A549 (cell line): ENCODE measurements at regions not wholly inside any gene's neighbourhood (a gene's known extent, or its start where the extent isn't known, plus 50 kb on each side); places are given as distances from the start of the nearest gene placed in this dataset.

Experiments
- ATAC-seq, 2 experiments: fragments of 200-7000 bp in 1 of 2; fragments of >200 bp in 1 of 2; cut with Nextera tagmentation in 1 of 2; cut with Tn5 transposase in 1 of 2; 3 replicates each; pipeline versions ENCODE4 v1.8.0 to v1.9.1; 2018 to 2020; ENCODE audit warnings: mild to moderate bottlenecking in 1 of 2, moderate library complexity in 1 of 2
- CTCF ChIA-PET: fragments of 300-600 bp; sonication (Branson Sonifier 250); formaldehyde crosslinking; extraction: SDS; loops from one replicate; lab custom pipeline; 2021; ENCODE audit warnings: antibody characterized with exemption, inconsistent platforms; lab: Yijun Ruan, JAX
- POLR2A ChIA-PET: fragments of 350-600 bp; formaldehyde crosslinking; extraction: SDS; loops from one replicate; lab custom pipeline; 2021; ENCODE audit warnings: antibody characterized with exemption, inconsistent platforms; lab: Yijun Ruan, JAX
- DNase-seq, 2 experiments: peaks; one replicate each; pipeline versions ENCODE4 v3.0.0 to v3.0.0-alpha.2; 2011 to 2016; ENCODE audit warnings: low read depth in 1 of 2, low spot score in 1 of 2
- FAIRE-seq: peaks from 2 replicates; lab custom pipeline; 2011; peaks lifted over from hg19 to GRCh38; lab: Jason Lieb, UNC
- H3K27ac ChIP-seq, 2 experiments: fragments of >200 bp; sonication (Bioruptor Twin); formaldehyde crosslinking; 3 replicates each; pipeline ENCODE4 v1.5.1; 2016 to 2017
- H3K4me1 ChIP-seq: fragments of >200 bp; sonication (Bioruptor Twin); formaldehyde crosslinking; 3 replicates; pipeline ENCODE4 v1.6.1; 2016
- H3K4me2 ChIP-seq: fragments of >200 bp; sonication (Bioruptor Twin); formaldehyde crosslinking; 3 replicates; pipeline ENCODE4 v1.6.1; 2016
- H3K4me3 ChIP-seq: fragments of >200 bp; sonication (Bioruptor Twin); formaldehyde crosslinking; 3 replicates; pipeline ENCODE4 v1.5.1; 2016
- H3K9me3 ChIP-seq: fragments of >200 bp; sonication (Bioruptor Twin); formaldehyde crosslinking; 3 replicates; pipeline ENCODE4 v1.6.1; 2016
- CBX2 ChIP-seq: fragments of 200-600 bp; sonication (generic); IDR thresholded peaks from 2 replicates; pipeline ENCODE4 v1.6.1; 2016; ENCODE audit warnings: low read depth, mild to moderate bottlenecking, borderline replicate concordance
- EP300 ChIP-seq, 2 experiments: fragments of >200 bp; sonication (Bioruptor Twin); formaldehyde crosslinking; IDR thresholded peaks; 2 replicates in 1 of 2; 3 replicates in 1 of 2; pipeline ENCODE4 v1.6.1; 2016 to 2017
- ESRRA ChIP-seq: fragments of 150-350 bp; IDR thresholded peaks from 2 replicates; pipeline ENCODE4 v1.6.1; 2014; ENCODE audit warnings: mild to moderate bottlenecking, low read length, borderline replicate concordance
- FOSB ChIP-seq: fragments of 250-450 bp; sonication (Bioruptor Pico); IDR thresholded peaks from 2 replicates; pipeline ENCODE4 v1.5.0; 2020; ENCODE audit warnings: mild to moderate bottlenecking, moderate library complexity
- HEYL ChIP-seq: fragments of 250-450 bp; sonication (Bioruptor Pico); IDR thresholded peaks from 2 replicates; pipeline ENCODE4 v1.8.0; 2021; ENCODE audit warnings: mild to moderate bottlenecking, moderate library complexity
- HOXB13 ChIP-seq: fragments of 250-450 bp; sonication (Bioruptor Pico); IDR thresholded peaks from 2 replicates; pipeline ENCODE4 v1.5.0; 2020; ENCODE audit warnings: low read depth, mild to moderate bottlenecking, moderate library complexity
- JUNB ChIP-seq: fragments of >200 bp; sonication (Bioruptor Twin); formaldehyde crosslinking; IDR thresholded peaks from 2 replicates; pipeline ENCODE4 v1.6.1; 2016
- KDM5A ChIP-seq: fragments of 200-600 bp; sonication (generic); IDR thresholded peaks from 2 replicates; pipeline ENCODE4 v1.6.1; 2016; ENCODE audit warnings: antibody characterized with exemption, mild to moderate bottlenecking
- MYC ChIP-seq: IDR thresholded peaks from 2 replicates; pipeline ENCODE4 v1.6.1; 2012; ENCODE audit warnings: mild to moderate bottlenecking, inconsistent platforms, low read length, improper control_type of control experiment, borderline replicate concordance
- NFE2L2 ChIP-seq: fragments of 150-350 bp; conservative IDR thresholded peaks from 2 replicates; pipeline ENCODE4 v1.6.1; 2014; ENCODE audit warnings: low read length
- NPAS2 ChIP-seq: fragments of 250-450 bp; sonication (Bioruptor Pico); IDR thresholded peaks from 2 replicates; pipeline ENCODE4 v1.8.0; 2022; ENCODE audit warnings: mild to moderate bottlenecking, moderate library complexity, borderline replicate concordance
- PHF8 ChIP-seq: fragments of 200-600 bp; sonication (generic); IDR thresholded peaks from 2 replicates; pipeline ENCODE4 v1.6.1; 2016; ENCODE audit warnings: low read depth, mild to moderate bottlenecking, antibody characterized with exemption, moderate library complexity, borderline replicate concordance
- POLR2AphosphoS2 ChIP-seq: conservative IDR thresholded peaks from 2 replicates; pipeline ENCODE4 v1.6.1; 2012; ENCODE audit warnings: low read length, improper control_type of control experiment, inconsistent platforms
- RCOR1 ChIP-seq: fragments of 150-350 bp; IDR thresholded peaks from 2 replicates; pipeline ENCODE4 v1.6.1; 2014; ENCODE audit warnings: antibody characterized with exemption, low read length, low read depth
- SREBF2 ChIP-seq: fragments of 450-650 bp; IDR thresholded peaks from 2 replicates; pipeline ENCODE4 v1.6.1; 2014; ENCODE audit warnings: mild to moderate bottlenecking, moderate library complexity
- TP53 ChIP-seq: fragments of 250-450 bp; sonication (Bioruptor Pico); IDR thresholded peaks from 2 replicates; pipeline ENCODE4 v1.5.0; 2021; ENCODE audit warnings: mild to moderate bottlenecking, moderate library complexity
- ZFP36 ChIP-seq: fragments of 450-650 bp; IDR thresholded peaks from 2 replicates; pipeline ENCODE4 v1.6.1; 2014; ENCODE audit warnings: borderline replicate concordance; ENCODE audit not compliant: partially characterized antibody
- WGBS: methylation state at CpG from one replicate; pipeline ENCODE4 v1.1.6; 2017; ENCODE audit errors: missing lambda C conversion rate; 5-methylcytosine and 5-hydroxymethylcytosine counted together
- TF ChIP-seq, protein P1 (sequence below): fragments of 250-450 bp; sonication (Bioruptor Pico); IDR thresholded peaks from 2 replicates; pipeline ENCODE4 v1.5.0; 2021; ENCODE audit warnings: mild to moderate bottlenecking, moderate library complexity, borderline replicate concordance
- TF ChIP-seq, protein P2 (sequence below): IDR thresholded peaks from 2 replicates; pipeline ENCODE4 v1.6.1; 2012; ENCODE audit warnings: low read depth, borderline replicate concordance
- TF ChIP-seq, protein P3 (sequence below): fragments of >200 bp; sonication (Bioruptor Twin); formaldehyde crosslinking; IDR thresholded peaks from 3 replicates; pipeline ENCODE4 v1.5.1; 2016
- TF ChIP-seq, protein P4 (sequence below): IDR thresholded peaks from 2 replicates; pipeline ENCODE4 v1.6.1; 2012
- TF ChIP-seq, protein P5 (sequence below): fragments of 150-350 bp; IDR thresholded peaks from 2 replicates; pipeline ENCODE4 v1.6.1; 2014; ENCODE audit warnings: low read depth, mild to moderate bottlenecking, low read length

- ATAC-seq (no peak), DNase-seq (no peak), FAIRE-seq (no peak)
- H3K4me1 ChIP-seq, result no peaks in the 10 kb centered on the region
- no peak overlapping the region for H3K4me2 ChIP-seq
- WGBS, result 4% methylated on average over 5 of the region's 5 CpGs
- H3K27ac ChIP-seq, result no peak overlapping the region
- H3K9me3 ChIP-seq, result peaks cover 6% of the 10 kb centered on the region; the same call in 2 of the 3 replicates
- POLR2A ChIA-PET, result no interaction called here
- no peak for TF ChIP-seq JUNB
- TF ChIP-seq EP300 (IDR thresholded peaks at IDR 0.05), result no peak
- TF ChIP-seq, protein P1, sequence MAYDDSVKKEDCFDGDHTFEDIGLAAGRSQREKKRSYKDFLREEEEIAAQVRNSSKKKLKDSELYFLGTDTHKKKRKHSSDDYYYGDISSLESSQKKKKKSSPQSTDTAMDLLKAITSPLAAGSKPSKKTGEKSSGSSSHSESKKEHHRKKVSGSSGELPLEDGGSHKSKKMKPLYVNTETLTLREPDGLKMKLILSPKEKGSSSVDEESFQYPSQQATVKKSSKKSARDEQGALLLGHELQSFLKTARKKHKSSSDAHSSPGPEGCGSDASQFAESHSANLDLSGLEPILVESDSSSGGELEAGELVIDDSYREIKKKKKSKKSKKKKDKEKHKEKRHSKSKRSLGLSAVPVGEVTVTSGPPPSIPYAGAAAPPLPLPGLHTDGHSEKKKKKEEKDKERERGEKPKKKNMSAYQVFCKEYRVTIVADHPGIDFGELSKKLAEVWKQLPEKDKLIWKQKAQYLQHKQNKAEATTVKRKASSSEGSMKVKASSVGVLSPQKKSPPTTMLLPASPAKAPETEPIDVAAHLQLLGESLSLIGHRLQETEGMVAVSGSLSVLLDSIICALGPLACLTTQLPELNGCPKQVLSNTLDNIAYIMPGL (CRISPR knock-in tag), result no peak
- TF ChIP-seq, protein P2, sequence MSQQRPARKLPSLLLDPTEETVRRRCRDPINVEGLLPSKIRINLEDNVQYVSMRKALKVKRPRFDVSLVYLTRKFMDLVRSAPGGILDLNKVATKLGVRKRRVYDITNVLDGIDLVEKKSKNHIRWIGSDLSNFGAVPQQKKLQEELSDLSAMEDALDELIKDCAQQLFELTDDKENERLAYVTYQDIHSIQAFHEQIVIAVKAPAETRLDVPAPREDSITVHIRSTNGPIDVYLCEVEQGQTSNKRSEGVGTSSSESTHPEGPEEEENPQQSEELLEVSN, result no peak
- H3K4me3 ChIP-seq, result no peak overlapping the region
- CTCF ChIA-PET, result no interaction called here
Observed at GRCh38 chr10:85043207-85043606, 714.8 kb downstream of the CCSER2 start.

- FAIRE-seq (no peak), DNase-seq (no peak), ATAC-seq (no peak)
- POLR2A ChIA-PET, result no interaction called here
- 0% methylated on average over 2 of the region's 2 CpGs for WGBS
- Histone ChIP-seq H3K9me3 (no peaks in the 10 kb centered on the region), H3K4me1 (no peaks in the 10 kb centered on the region), H3K4me3 (no peak overlapping the region), H3K4me2 (no peak overlapping the region), H3K27ac (no peak overlapping the region)
- CTCF ChIA-PET, result interaction anchor here (1.1 kb wide), 1 partner anchor 13 kb away, joined by 3 read pairs; no protein-coding TSS in a partner anchor
- no peak for TF ChIP-seq CBX2
- TF ChIP-seq MYC, result no peak
- TF ChIP-seq NFE2L2, result no peak
- no peak for TF ChIP-seq HEYL (CRISPR knock-in tag)
- TF ChIP-seq RCOR1, result no peak
- no peak for TF ChIP-seq NPAS2
- TF ChIP-seq, protein P2, result no peak
- TF ChIP-seq HOXB13 (CRISPR knock-in tag), result no peak
- no peak for TF ChIP-seq TP53
- TF ChIP-seq, protein P3, sequence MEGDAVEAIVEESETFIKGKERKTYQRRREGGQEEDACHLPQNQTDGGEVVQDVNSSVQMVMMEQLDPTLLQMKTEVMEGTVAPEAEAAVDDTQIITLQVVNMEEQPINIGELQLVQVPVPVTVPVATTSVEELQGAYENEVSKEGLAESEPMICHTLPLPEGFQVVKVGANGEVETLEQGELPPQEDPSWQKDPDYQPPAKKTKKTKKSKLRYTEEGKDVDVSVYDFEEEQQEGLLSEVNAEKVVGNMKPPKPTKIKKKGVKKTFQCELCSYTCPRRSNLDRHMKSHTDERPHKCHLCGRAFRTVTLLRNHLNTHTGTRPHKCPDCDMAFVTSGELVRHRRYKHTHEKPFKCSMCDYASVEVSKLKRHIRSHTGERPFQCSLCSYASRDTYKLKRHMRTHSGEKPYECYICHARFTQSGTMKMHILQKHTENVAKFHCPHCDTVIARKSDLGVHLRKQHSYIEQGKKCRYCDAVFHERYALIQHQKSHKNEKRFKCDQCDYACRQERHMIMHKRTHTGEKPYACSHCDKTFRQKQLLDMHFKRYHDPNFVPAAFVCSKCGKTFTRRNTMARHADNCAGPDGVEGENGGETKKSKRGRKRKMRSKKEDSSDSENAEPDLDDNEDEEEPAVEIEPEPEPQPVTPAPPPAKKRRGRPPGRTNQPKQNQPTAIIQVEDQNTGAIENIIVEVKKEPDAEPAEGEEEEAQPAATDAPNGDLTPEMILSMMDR, result no peak
- TF ChIP-seq KDM5A, result no peak
Observed at GRCh38 chr10:85045046-85045445, 716.7 kb downstream of the CCSER2 start.

- ChIA-PET POLR2A (no interaction called here), CTCF (no interaction called here)
- Histone ChIP-seq H3K4me2 (no peak overlapping the region), H3K4me1 (no peaks in the 10 kb centered on the region), H3K27ac (no peak overlapping the region), H3K4me3 (no peak overlapping the region), H3K9me3 (no peaks in the 10 kb centered on the region)
- DNase-seq (no peak), FAIRE-seq (no peak), ATAC-seq (no peak)
- WGBS, result under 1% methylated on average over 5 of the region's 5 CpGs
- TF ChIP-seq, protein P4, sequence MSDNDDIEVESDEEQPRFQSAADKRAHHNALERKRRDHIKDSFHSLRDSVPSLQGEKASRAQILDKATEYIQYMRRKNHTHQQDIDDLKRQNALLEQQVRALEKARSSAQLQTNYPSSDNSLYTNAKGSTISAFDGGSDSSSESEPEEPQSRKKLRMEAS, result no peak
- TF ChIP-seq NFE2L2 (no peak), PHF8 (no peak), ESRRA (no peak), KDM5A (no peak), FOSB (no peak), POLR2AphosphoS2 (no peak), MYC (no peak), SREBF2 (no peak), ZFP36 (no peak)
- TF ChIP-seq, protein P5, sequence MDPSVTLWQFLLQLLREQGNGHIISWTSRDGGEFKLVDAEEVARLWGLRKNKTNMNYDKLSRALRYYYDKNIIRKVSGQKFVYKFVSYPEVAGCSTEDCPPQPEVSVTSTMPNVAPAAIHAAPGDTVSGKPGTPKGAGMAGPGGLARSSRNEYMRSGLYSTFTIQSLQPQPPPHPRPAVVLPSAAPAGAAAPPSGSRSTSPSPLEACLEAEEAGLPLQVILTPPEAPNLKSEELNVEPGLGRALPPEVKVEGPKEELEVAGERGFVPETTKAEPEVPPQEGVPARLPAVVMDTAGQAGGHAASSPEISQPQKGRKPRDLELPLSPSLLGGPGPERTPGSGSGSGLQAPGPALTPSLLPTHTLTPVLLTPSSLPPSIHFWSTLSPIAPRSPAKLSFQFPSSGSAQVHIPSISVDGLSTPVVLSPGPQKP, result no peak
- TF ChIP-seq, protein P3, result no peak
Observed at GRCh38 chr10:85047170-85047834, 718.9 kb downstream of the CCSER2 start.
